ENCODE measurements at regions not wholly inside any gene's neighbourhood (a gene's known extent, or its start where the extent isn't known, plus 50 kb on each side); places are given as distances from the start of the nearest gene placed in this dataset.

GRCh38 chr3:25855266-25855784 lies 65.4 kb downstream of the OXSM start:
- no peak for TF ChIP-seq CTCF (IDR thresholded peaks at IDR 0.05; ENCODE audit: low read depth, low read length, missing control alignments)
- DNase-seq (ENCODE audit: extremely low read depth, low read depth): no peak
- H3K4me3 ChIP-seq (replicated peaks; ENCODE audit: low read depth, low read length): no peak overlapping the region

- peak; percentile 75 for TF ChIP-seq CTCF (IDR thresholded peaks at IDR 0.05; ENCODE audit: low read depth, low read length, missing control alignments)
- no peak overlapping the region for H3K4me3 ChIP-seq (replicated peaks; ENCODE audit: low read depth, low read length)
- peak; percentile 17 for DNase-seq (ENCODE audit: extremely low read depth, low read depth)
Observed at GRCh38 chr3:25856902-25857518, 67.1 kb downstream of the OXSM start.

- H3K4me3 ChIP-seq (replicated peaks; ENCODE audit: low read depth, low read length): no peak overlapping the region
- DNase-seq (ENCODE audit: extremely low read depth, low read depth): no peak
- TF ChIP-seq CTCF (IDR thresholded peaks at IDR 0.05; ENCODE audit: low read depth, low read length, missing control alignments): no peak
Observed at GRCh38 chr3:25861566-25861965, 71.7 kb downstream of the OXSM start.

- no peak for TF ChIP-seq CTCF (IDR thresholded peaks at IDR 0.05; ENCODE audit: low read depth, low read length, missing control alignments)
- H3K4me3 ChIP-seq (replicated peaks; ENCODE audit: low read depth, low read length): no peak overlapping the region
- no peak for DNase-seq (ENCODE audit: extremely low read depth, low read depth)
Observed at GRCh38 chr3:25863011-25863415, 73.1 kb downstream of the OXSM start.

- peak; percentile 7 for TF ChIP-seq CTCF (IDR thresholded peaks at IDR 0.05; ENCODE audit: low read depth, low read length, missing control alignments)
- DNase-seq (ENCODE audit: extremely low read depth, low read depth): no peak
- no peak overlapping the region for H3K4me3 ChIP-seq (replicated peaks; ENCODE audit: low read depth, low read length)
Observed at GRCh38 chr3:25863416-25863959, 73.6 kb downstream of the OXSM start.

GRCh38 chr3:25870452-25870851 lies 80.6 kb downstream of the OXSM start:
- H3K4me3 ChIP-seq (replicated peaks; ENCODE audit: low read depth, low read length): no peak overlapping the region

More at GRCh38 chr3:25870452-25870851, 80.6 kb downstream of the OXSM start:
- DNase-seq (ENCODE audit: extremely low read depth, low read depth): no peak
- TF ChIP-seq CTCF (IDR thresholded peaks at IDR 0.05; ENCODE audit: low read depth, low read length, missing control alignments): no peak
